GM18867 (cell line): ENCODE measurements at regions not wholly inside any gene's neighbourhood (a gene's known extent, or its start where the extent isn't known, plus 50 kb on each side); places are given as distances from the start of the nearest gene placed in this dataset.

Experiments used
- ATAC-seq: cut with Tn5 transposase; IDR thresholded peaks from one replicate; pipeline ENCODE4 v1.9.1; 2021; ENCODE audit warnings: mild to moderate bottlenecking, moderate library complexity; ENCODE audit not compliant: unreplicated experiment

GRCh38 chr3:193187070-193187722, 53.8 kb upstream of the PLAAT1 start:
- ATAC-seq, result no peak

GRCh38 chr3:193190146-193190786, 50.8 kb upstream of the PLAAT1 start:
- ATAC-seq, result peak; percentile 86
